Kidney epithelial cell (primary cell): ENCODE measurements at regions not wholly inside any gene's neighbourhood (a gene's known extent, or its start where the extent isn't known, plus 50 kb on each side); places are given as distances from the start of the nearest gene placed in this dataset.

Experiments used
- DNase-seq: peaks from one replicate; pipeline ENCODE4 v3.0.0-alpha.2; 2010; ENCODE audit warnings: low read depth
- H3K27me3 ChIP-seq: 2 replicates; pipeline ENCODE4 v1.6.0; 2011; ENCODE audit warnings: low read length; ENCODE audit not compliant: control insufficient read depth, insufficient read depth
- H3K36me3 ChIP-seq: 2 replicates; pipeline ENCODE4 v1.5.1; 2011; ENCODE audit warnings: low read length; ENCODE audit not compliant: control insufficient read depth, insufficient read depth
- H3K4me3 ChIP-seq: 2 replicates; pipeline ENCODE4 v1.5.1; 2011; ENCODE audit warnings: low read depth, mild to moderate bottlenecking, control low read depth, low read length
- CTCF ChIP-seq: IDR thresholded peaks from 2 replicates; pipeline ENCODE4 v1.5.1; 2011; ENCODE audit warnings: mild to moderate bottlenecking, moderate library complexity, low read length, control low read depth, inconsistent platforms; ENCODE audit not compliant: insufficient read depth, poor library complexity, severe bottlenecking

GRCh38 chr5:122547669-122548068 lies 227.2 kb upstream of the SNX2 start:
- DNase-seq = no peak
- no peak for TF ChIP-seq CTCF
- Histone ChIP-seq H3K4me3 (no peak overlapping the region), H3K36me3 (no peaks in the 10 kb centered on the region), H3K27me3 (no peaks in the 10 kb centered on the region)

GRCh38 chr5:122559676-122560075 lies 215.2 kb upstream of the SNX2 start:
- H3K36me3 ChIP-seq = no peaks in the 10 kb centered on the region
- no peak overlapping the region for H3K4me3 ChIP-seq
- TF ChIP-seq CTCF = no peak
- no peak for DNase-seq
- no peaks in the 10 kb centered on the region for H3K27me3 ChIP-seq

GRCh38 chr5:122561209-122561608 lies 213.7 kb upstream of the SNX2 start:
- no peak overlapping the region for H3K4me3 ChIP-seq
- no peak for TF ChIP-seq CTCF
- DNase-seq = no peak
- no peaks in the 10 kb centered on the region for H3K36me3 ChIP-seq
- H3K27me3 ChIP-seq = no peaks in the 10 kb centered on the region

GRCh38 chr5:122565331-122565730 lies 209.5 kb upstream of the SNX2 start:
- no peak overlapping the region for H3K4me3 ChIP-seq
- no peaks in the 10 kb centered on the region for H3K36me3 ChIP-seq
- H3K27me3 ChIP-seq = no peaks in the 10 kb centered on the region
- no peak for DNase-seq
- no peak for TF ChIP-seq CTCF

- H3K27me3 ChIP-seq = no peaks in the 10 kb centered on the region
- DNase-seq = no peak
- H3K4me3 ChIP-seq = no peak overlapping the region
- no peaks in the 10 kb centered on the region for H3K36me3 ChIP-seq
- TF ChIP-seq CTCF = no peak
These were observed 198.4 kb upstream of the SNX2 start for GRCh38 chr5:122576256-122577016.

GRCh38 chr5:122581629-122582028 lies 193.3 kb upstream of the SNX2 start:
- no peak for DNase-seq
- H3K36me3 ChIP-seq = no peaks in the 10 kb centered on the region
- TF ChIP-seq CTCF = no peak
- H3K27me3 ChIP-seq = no peaks in the 10 kb centered on the region
- H3K4me3 ChIP-seq = no peak overlapping the region
